Endodermal cell (in vitro differentiated cells): ENCODE measurements at regions not wholly inside any gene's neighbourhood (a gene's known extent, or its start where the extent isn't known, plus 50 kb on each side); places are given as distances from the start of the nearest gene placed in this dataset.

Experiments
- DNase-seq: peaks from one replicate; pipeline ENCODE4 v3.0.0-alpha.2; 2017
- H3K27ac ChIP-seq: 2 replicates; pipeline ENCODE4 v1.5.1; 2013; ENCODE audit warnings: mild to moderate bottlenecking, low read depth, low read length, moderate library complexity
- H3K27me3 ChIP-seq: 2 replicates; pipeline ENCODE4 v1.6.1; 2013; ENCODE audit warnings: mild to moderate bottlenecking, low read length, moderate library complexity; ENCODE audit not compliant: insufficient read depth, control insufficient read depth, poor library complexity, severe bottlenecking
- H3K36me3 ChIP-seq: 2 replicates; pipeline ENCODE4 v1.7.0; 2013; ENCODE audit warnings: mild to moderate bottlenecking, low read length, moderate library complexity; ENCODE audit not compliant: control insufficient read depth, insufficient read depth
- H3K4me1 ChIP-seq: one replicate; pipeline ENCODE4 v1.7.0; 2013; ENCODE audit warnings: low read length; ENCODE audit not compliant: control insufficient read depth, insufficient read depth
- H3K4me3 ChIP-seq: 2 replicates; pipeline ENCODE4 v1.5.1; 2013; ENCODE audit warnings: mild to moderate bottlenecking, low read length, moderate library complexity
- H3K9ac ChIP-seq: 2 replicates; pipeline ENCODE4 v1.6.1; 2013; ENCODE audit warnings: mild to moderate bottlenecking, low read length, moderate library complexity; ENCODE audit not compliant: poor library complexity, severe bottlenecking; ENCODE audit errors: extremely low read depth
- H3K9me3 ChIP-seq: 2 replicates; pipeline ENCODE4 v1.6.1; 2013; ENCODE audit warnings: mild to moderate bottlenecking, low read length, moderate library complexity; ENCODE audit not compliant: control insufficient read depth
- H3K27ac Mint-ChIP-seq: 2 replicates; pipeline ENCODE4 v1.8.0; 2020; ENCODE audit warnings: mixed read lengths
- H3K27me3 Mint-ChIP-seq: 2 replicates; pipeline ENCODE4 v1.8.0; 2021; ENCODE audit warnings: mild to moderate bottlenecking, mixed read lengths; ENCODE audit not compliant: insufficient read depth
- H3K36me3 Mint-ChIP-seq: 2 replicates; pipeline ENCODE4 v1.8.0; 2020; ENCODE audit warnings: low read depth, mixed read lengths
- H3K4me1 Mint-ChIP-seq: 2 replicates; pipeline ENCODE4 v1.8.0; 2020; ENCODE audit warnings: mixed read lengths
- H3K4me3 Mint-ChIP-seq: 2 replicates; pipeline ENCODE4 v1.8.0; 2020; ENCODE audit warnings: mild to moderate bottlenecking, moderate library complexity, mixed read lengths
- H3K9me3 Mint-ChIP-seq: 2 replicates; pipeline ENCODE4 v1.8.0; 2020; ENCODE audit warnings: mild to moderate bottlenecking, mixed read lengths
- WGBS, 2 experiments: methylation state at CpG; one replicate each; pipeline versions ENCODE4 v1.1.5 to v1.1.7; 2013; ENCODE audit warnings: missing lambda C conversion rate in 2 of 2, mixed read lengths in 1 of 2; ENCODE audit not compliant: insufficient coverage in 1 of 2, insufficient read length in 1 of 2; 5-methylcytosine and 5-hydroxymethylcytosine counted together
- TF ChIP-seq, protein P1 (sequence below): fragments of 200-600 bp; sonication (generic); conservative IDR thresholded peaks from 2 replicates; pipeline ENCODE4 v1.5.0; 2021; ENCODE audit warnings: antibody characterized with exemption, mild to moderate bottlenecking

- H3K27me3 Mint-ChIP-seq: no peaks in the 10 kb centered on the region
- no peak overlapping the region for H3K27ac Mint-ChIP-seq
- Histone ChIP-seq H3K36me3 (no peaks in the 10 kb centered on the region), H3K27ac (no peak overlapping the region), H3K9ac (no peak overlapping the region), H3K27me3 (no peaks in the 10 kb centered on the region), H3K4me3 (no peak overlapping the region), H3K9me3 (no peaks in the 10 kb centered on the region), H3K4me1 (no peaks in the 10 kb centered on the region)
- WGBS, 2 experiments: 100% methylated on average over 1 of the region's 1 CpG
- DNase-seq: no peak
- TF ChIP-seq, protein P1, sequence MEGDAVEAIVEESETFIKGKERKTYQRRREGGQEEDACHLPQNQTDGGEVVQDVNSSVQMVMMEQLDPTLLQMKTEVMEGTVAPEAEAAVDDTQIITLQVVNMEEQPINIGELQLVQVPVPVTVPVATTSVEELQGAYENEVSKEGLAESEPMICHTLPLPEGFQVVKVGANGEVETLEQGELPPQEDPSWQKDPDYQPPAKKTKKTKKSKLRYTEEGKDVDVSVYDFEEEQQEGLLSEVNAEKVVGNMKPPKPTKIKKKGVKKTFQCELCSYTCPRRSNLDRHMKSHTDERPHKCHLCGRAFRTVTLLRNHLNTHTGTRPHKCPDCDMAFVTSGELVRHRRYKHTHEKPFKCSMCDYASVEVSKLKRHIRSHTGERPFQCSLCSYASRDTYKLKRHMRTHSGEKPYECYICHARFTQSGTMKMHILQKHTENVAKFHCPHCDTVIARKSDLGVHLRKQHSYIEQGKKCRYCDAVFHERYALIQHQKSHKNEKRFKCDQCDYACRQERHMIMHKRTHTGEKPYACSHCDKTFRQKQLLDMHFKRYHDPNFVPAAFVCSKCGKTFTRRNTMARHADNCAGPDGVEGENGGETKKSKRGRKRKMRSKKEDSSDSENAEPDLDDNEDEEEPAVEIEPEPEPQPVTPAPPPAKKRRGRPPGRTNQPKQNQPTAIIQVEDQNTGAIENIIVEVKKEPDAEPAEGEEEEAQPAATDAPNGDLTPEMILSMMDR: no peak
- no peak overlapping the region for H3K4me3 Mint-ChIP-seq
- H3K4me1 Mint-ChIP-seq: peaks cover 14% of the 10 kb centered on the region
- no peaks in the 10 kb centered on the region for H3K36me3 Mint-ChIP-seq
- H3K9me3 Mint-ChIP-seq: no peaks in the 10 kb centered on the region
Measured at GRCh38 chr11:105265845-105266244, 126.3 kb upstream of the CARD18 start.

GRCh38 chr11:105260976-105261375, 121.4 kb upstream of the CARD18 start:
- no peaks in the 10 kb centered on the region for H3K36me3 ChIP-seq
- H3K27me3 Mint-ChIP-seq: no peaks in the 10 kb centered on the region
- TF ChIP-seq, protein P1: no peak
- no peak overlapping the region for H3K4me3 Mint-ChIP-seq
- H3K9ac ChIP-seq: no peak overlapping the region
- H3K9me3 ChIP-seq: no peaks in the 10 kb centered on the region
- DNase-seq: no peak
- H3K27me3 ChIP-seq: no peaks in the 10 kb centered on the region
- no peak overlapping the region for H3K4me3 ChIP-seq
- no peak overlapping the region for H3K27ac Mint-ChIP-seq
- H3K4me1 Mint-ChIP-seq: peaks cover 14% of the 10 kb centered on the region
- H3K9me3 Mint-ChIP-seq: no peaks in the 10 kb centered on the region
- WGBS, 2 experiments: 75% methylated on average over 1 of the region's 1 CpG; no CpG with 5 or more reads in 1 of the 2 experiments
- no peaks in the 10 kb centered on the region for H3K36me3 Mint-ChIP-seq
- H3K4me1 ChIP-seq: no peaks in the 10 kb centered on the region
- H3K27ac ChIP-seq: no peak overlapping the region

GRCh38 chr11:105245781-105246315, 106.3 kb upstream of the CARD18 start:
- TF ChIP-seq, protein P1: no peak
- no peak overlapping the region for H3K4me3 ChIP-seq
- no peak for DNase-seq
- no peaks in the 10 kb centered on the region for H3K27me3 Mint-ChIP-seq
- no peaks in the 10 kb centered on the region for H3K27me3 ChIP-seq
- H3K9me3 ChIP-seq: no peaks in the 10 kb centered on the region
- H3K9ac ChIP-seq: no peak overlapping the region
- no peak overlapping the region for H3K27ac ChIP-seq
- no peaks in the 10 kb centered on the region for H3K36me3 ChIP-seq
- H3K4me1 ChIP-seq: peaks cover 6% of the 10 kb centered on the region
- WGBS, 2 experiments: 86% methylated on average over 2 of the region's 3 CpGs; no CpG with 5 or more reads in 1 of the 2 experiments
- no peak overlapping the region for H3K4me3 Mint-ChIP-seq
- no peaks in the 10 kb centered on the region for H3K36me3 Mint-ChIP-seq
- peaks cover 12% of the 10 kb centered on the region for H3K4me1 Mint-ChIP-seq
- H3K27ac Mint-ChIP-seq: no peak overlapping the region
- no peaks in the 10 kb centered on the region for H3K9me3 Mint-ChIP-seq
